Body of pancreas (tissue), 4 donors: ENCODE measurements at regions not wholly inside any gene's neighbourhood (a gene's known extent, or its start where the extent isn't known, plus 50 kb on each side); places are given as distances from the start of the nearest gene placed in this dataset.

Source experiments
- POLR2A ChIP-seq, 3 donors: fragments of 450-650 bp; IDR thresholded peaks; one replicate each; pipeline ENCODE4 v1.6.1; 2016; ENCODE audit warnings: antibody characterized with exemption in 3 of 3, mild to moderate bottlenecking in 2 of 3
- TF ChIP-seq, protein P1 (sequence below), 7 experiments: fragments of 450-650 bp in 4 of 7; fragments of 200-600 bp in 3 of 7; sonication (generic) in 3 of 7; IDR thresholded peaks; one replicate each; pipeline ENCODE4 v1.5.1; 2016 to 2019; ENCODE audit warnings: antibody characterized with exemption in 7 of 7

GRCh38 chr12:105738051-105738450 lies 400.7 kb downstream of the NUAK1 start:
- TF ChIP-seq, protein P1, sequence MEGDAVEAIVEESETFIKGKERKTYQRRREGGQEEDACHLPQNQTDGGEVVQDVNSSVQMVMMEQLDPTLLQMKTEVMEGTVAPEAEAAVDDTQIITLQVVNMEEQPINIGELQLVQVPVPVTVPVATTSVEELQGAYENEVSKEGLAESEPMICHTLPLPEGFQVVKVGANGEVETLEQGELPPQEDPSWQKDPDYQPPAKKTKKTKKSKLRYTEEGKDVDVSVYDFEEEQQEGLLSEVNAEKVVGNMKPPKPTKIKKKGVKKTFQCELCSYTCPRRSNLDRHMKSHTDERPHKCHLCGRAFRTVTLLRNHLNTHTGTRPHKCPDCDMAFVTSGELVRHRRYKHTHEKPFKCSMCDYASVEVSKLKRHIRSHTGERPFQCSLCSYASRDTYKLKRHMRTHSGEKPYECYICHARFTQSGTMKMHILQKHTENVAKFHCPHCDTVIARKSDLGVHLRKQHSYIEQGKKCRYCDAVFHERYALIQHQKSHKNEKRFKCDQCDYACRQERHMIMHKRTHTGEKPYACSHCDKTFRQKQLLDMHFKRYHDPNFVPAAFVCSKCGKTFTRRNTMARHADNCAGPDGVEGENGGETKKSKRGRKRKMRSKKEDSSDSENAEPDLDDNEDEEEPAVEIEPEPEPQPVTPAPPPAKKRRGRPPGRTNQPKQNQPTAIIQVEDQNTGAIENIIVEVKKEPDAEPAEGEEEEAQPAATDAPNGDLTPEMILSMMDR (IDR thresholded peaks at IDR 0.05): no peak
- TF ChIP-seq POLR2A (IDR thresholded peaks at IDR 0.05): no peak
